GM04504 (cell line): ENCODE measurements at regions not wholly inside any gene's neighbourhood (a gene's known extent, or its start where the extent isn't known, plus 50 kb on each side); places are given as distances from the start of the nearest gene placed in this dataset.
"Not testable (repeated sequence)": the region's sequence is repeated elsewhere in the genome, so short reads cannot be mapped to it uniquely, and the experiment has no call there.

Experiments
- DNase-seq: peaks from one replicate; pipeline ENCODE4 v3.0.0-alpha.2; 2012; ENCODE audit warnings: low read depth

DNA sequence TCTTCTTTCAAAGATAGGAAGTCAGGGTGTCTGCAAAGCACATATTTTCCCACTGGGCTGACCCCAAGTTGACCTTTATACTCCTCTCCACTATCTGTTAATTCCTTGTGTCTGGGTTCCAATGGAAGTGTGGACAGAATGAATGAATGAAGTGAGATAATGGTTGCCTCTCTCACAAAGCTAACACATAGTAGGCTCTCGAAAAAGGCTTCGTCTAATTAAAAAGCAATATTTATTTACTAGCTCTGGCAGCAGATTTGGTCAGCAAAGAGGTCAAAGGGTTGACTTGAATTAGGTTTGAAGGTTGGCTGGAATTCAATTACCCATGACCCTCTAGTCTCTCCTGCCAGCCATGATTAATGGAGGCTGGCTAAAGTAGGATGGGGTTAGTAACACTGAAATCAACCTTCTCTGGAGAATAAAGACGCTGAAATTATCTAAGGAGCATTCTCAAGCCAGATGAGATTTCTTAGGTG lies 280.3 kb upstream of the KLF3 start:
- no peak for DNase-seq

DNA sequence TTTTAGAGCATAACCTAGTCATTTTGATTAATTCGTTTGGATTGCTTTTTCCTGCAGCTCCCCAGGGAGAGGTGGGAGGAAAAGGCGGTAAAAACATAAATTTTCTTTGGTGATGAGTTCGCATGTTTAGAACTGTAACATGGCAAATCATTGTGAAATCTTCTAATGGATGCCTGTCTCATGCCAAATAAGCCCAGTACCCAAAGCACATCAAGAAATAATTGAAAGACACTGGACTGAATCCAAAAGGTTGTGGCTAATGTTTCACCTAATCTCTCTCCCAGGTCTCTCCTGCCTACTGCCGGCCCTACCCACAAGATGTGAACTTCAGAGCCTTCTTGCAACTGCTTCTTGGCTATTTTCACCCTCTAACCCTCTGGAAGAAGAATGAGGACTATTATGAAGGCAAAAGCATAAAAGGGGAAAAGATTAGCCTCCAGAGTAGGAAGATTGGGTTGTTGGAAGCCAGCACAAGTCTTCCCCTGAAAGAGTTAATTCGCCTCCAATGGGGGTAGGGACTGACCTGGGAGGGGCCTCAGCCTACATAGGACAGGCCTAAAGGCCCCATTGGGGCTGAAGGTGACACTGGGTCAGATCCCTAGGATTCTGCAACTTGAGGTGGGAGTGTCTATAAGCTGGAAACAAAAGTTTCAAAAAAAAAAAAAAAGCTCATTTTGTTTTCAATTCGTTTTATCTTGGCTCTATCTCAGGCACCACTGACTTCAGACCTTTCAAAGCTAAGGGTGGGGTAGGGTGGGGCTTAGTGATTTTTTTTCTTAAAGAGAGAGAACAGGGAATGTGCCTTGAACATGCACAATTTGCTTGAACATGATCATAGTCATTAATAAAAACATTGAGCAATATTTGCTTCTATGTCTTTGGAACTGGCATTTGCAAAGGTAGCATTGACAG lies 278.6 kb upstream of the KLF3 start:
- DNase-seq = no peak

- no peak for DNase-seq
These were observed 277.9 kb upstream of the KLF3 start for GRCh38 chr4:38386005-38386551.

DNA sequence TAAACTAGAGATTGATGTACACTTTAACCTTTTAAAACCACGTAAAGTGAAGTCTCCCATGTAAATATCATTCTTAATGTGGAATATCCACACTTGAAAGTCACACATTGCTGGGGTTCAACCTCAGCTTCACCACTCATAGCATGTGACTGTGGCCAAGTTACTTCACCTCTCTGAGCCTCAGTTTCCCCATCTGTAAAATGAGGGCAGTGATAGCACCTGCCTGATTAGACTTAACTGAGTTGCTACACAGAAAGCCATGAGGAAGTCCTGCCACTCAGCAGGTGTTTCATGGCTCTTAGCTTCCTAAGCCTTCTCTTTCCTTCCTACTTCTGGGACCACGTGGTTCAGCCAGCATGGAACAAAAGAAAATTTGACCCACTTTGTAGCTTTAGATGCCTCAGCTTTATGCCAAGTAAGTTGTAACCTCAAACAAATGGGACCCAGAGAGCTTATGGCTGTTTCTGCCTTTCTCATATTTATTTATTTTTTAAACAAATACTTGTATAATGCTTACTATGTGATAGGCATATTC lies 277.3 kb upstream of the KLF3 start:
- no peak for DNase-seq

- no peak for DNase-seq
These were observed 276.7 kb upstream of the KLF3 start for GRCh38 chr4:38387348-38387747.

DNA sequence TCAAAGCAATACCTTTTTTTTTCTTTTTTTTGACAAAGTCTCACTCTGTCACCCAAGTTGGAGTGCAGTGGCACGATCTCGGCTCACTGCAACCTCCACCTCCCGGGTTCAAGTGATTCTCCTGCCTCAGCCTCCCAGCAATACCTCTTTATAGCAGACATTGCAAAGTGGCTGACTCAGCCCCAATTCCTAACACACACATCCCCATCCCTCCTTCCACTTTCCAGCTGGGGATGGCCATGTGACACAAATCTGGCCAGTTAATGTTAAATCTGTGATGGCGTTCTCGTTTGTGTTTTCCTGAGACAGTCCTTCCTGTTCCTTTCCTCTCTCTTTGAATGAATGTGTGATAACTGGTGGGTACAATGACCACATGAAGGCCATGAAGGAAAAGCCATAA lies 276.2 kb upstream of the KLF3 start:
- no peak for DNase-seq

DNA sequence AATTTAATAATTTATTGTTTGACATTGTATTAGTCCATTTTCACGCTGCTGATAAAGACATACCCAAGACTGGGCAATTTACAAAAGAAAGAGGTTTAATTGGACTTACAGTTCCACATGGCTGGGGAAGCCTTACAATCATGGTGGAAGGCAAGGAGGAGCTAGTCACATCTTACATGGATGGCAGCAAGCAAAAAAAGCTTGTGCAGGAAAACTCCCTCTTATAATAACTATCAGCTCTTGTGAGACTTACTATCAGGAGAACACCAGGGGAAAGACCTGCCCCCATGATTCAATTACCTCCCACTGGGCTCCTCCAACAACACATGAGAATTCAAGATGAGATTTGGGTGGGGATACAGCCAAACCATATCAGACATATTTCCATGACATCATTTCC lies 275.1 kb upstream of the KLF3 start:
- DNase-seq = not testable (repeated sequence)

- no peak for DNase-seq
These were observed 272.9 kb upstream of the KLF3 start for GRCh38 chr4:38390969-38391545.

DNA sequence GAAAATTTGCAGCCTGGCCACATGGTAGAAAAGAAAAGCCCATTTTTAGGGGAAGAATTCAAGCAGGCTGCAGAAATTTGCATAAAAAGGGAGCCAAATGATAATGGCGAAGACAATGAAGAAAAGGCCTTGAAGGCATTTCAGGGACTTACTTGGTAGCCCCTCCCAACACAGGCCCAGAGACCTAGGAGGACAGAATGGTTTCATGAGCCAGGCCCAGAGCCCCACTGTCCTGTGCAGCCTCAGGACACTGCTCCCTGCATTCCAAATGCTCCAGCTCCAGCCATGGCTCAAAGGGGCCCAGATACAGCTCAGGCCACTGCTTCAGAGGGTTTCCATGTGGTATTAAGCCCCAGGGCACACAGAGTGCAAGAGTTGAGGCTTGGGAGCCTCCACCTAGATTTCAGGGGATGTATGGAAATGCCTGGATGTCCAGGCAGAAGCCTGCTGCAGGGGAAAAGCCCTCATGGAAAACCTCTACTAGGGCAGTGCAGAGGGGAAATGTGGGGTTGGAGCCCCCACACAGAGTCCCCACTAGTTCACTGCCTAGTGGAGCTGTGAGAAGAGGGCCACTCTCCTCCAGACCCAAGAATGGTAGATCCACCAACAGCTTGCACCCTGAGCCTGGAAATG lies 271.7 kb upstream of the KLF3 start:
- no peak for DNase-seq

DNA sequence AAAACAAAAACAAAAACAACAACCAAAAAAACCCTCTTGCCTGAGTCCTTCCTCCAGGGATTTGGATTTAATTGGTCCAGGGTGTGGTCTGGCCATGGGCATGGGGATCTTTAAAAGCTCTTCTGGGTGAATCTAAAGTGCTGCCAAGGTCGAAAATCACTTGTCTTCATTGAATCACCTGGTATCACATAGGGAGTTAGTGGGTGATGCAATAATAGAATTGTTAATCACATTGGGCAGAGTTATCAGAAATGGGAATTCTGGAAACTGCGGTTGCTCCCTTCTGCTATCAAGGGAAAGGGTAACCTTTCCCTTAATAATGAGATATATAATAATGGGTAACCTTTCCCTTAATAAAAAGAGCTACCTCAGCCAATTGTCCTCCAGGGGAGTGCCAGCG lies 267.9 kb upstream of the KLF3 start:
- no peak for DNase-seq

- no peak for DNase-seq
These were observed 267.0 kb upstream of the KLF3 start for GRCh38 chr4:38396845-38397547.

DNA sequence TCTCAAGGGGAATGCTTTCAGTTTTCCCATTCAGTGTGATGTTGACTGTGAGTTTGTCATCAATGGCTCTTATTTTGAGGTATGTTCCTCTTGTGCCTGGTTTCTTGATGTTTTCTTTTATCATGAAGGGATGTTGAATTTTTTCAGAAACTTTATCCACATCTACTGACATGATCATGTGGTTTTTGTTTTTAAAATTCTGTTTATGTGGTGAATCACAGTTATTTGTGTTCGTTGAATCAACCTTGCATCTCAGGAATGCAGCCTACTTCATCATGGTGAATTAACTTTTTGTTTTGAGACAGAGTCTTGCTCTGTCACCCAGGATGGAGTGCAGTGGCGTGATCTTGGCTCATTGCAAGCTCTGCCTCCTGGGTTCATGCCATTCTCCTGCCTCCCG lies 263.1 kb upstream of the KLF3 start:
- no peak for DNase-seq

DNA sequence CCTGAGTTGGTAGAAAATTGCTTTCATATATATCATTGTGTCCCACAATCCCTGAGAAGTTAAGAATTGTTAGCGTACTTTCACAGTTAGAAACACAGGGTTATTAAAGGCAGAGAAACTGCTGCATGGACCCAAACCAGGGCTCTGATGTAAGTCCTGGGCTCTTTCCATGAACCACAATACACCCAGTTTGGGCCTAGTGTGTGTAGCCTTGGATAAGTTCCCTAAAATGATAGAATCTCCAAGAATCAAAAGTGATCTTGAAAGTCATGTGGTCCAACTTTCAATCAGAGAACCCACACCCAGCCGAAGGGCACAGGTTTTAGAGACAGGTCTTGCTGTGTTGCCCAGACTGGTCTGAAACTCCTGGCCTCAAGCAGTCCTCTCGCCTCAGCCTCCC lies 257.8 kb upstream of the KLF3 start:
- no peak for DNase-seq

GRCh38 chr4:38409852-38410251 lies 254.1 kb upstream of the KLF3 start:
- DNase-seq = no peak

DNA sequence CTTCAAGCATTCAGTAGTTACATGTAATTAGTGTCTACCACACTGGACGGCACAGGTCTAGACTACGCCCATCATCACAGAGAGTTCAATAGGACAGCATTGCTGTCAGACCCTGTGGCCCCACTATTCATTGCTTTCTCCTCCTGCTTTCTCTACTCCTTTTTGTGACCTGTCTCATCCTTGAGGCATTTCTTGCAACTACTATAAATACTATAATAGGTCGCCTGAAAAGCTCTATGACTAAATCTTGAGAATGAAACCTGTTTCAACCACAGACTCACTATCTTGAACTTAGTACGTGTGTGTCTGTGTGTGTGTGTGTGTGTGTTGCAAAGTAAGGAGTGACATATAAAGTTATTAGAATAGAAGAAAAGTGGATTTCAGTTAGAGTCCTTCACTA lies 252.9 kb upstream of the KLF3 start:
- no peak for DNase-seq

DNA sequence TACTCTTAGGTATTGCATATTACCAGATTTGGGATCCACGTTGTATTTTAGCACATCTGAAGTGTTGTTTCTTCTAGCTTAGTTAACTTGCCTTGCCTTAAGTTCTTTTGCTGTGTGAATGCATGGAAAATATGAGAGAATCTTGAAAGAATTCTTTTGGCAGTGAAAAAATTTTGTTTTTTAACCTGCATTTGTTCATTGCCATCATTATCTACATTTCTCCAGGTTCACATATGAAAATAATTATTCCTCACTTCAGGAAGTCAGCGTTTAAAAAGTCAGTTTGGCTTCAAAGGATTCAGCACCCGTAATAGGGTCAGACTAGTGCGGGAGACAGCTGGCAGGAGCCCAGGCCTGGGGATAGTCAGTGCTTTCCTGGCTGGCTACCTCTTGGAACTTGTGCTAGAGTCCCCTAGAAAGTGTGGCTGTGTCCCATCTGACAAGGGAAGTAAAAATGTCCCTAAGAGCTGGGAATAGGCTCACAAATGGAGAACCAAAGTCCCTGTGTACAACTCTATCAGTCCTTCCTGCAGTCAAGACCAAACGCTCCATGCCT lies 251.9 kb upstream of the KLF3 start:
- DNase-seq = no peak

DNA sequence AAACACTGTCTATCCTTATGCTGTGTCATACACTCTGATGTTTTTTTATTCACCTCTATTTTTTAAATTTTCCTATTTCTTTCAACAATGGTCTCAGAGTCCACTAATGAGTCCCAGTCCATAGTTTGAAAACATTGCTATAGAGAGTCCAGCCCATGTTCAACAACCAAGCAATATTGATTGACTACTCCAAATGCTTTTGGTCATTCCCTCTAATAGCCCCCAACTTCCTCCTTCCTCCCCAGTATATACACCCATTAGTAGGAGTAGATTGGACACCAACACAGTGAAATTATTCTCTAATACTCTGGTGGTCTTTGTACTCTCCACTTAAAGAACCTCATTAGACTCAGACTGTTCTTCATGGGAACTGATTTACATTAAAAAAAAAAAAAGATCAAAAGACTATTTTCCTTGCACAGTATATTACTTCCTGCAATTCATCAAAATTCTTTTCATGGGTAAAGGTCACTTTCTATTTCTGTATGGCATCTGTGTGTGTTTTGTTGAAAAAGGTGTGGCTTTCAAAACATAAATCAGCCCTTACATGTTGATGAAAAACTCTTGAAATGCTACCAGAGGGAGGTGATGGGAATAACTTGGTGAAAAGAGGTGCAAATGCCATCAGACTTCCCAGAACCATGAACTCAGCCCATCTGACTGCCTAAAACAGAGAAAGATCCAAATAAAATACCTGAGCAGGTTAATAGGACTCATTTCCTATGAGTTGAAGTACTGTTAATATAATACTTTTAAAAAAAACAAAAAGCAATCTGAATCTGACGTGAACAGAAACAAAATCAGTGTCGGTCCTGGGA lies 250.3 kb upstream of the KLF3 start:
- no peak for DNase-seq

- DNase-seq = no peak
These were observed 249.6 kb upstream of the KLF3 start for GRCh38 chr4:38414410-38414809.

GRCh38 chr4:38415682-38416081 lies 248.3 kb upstream of the KLF3 start:
- no peak for DNase-seq

DNA sequence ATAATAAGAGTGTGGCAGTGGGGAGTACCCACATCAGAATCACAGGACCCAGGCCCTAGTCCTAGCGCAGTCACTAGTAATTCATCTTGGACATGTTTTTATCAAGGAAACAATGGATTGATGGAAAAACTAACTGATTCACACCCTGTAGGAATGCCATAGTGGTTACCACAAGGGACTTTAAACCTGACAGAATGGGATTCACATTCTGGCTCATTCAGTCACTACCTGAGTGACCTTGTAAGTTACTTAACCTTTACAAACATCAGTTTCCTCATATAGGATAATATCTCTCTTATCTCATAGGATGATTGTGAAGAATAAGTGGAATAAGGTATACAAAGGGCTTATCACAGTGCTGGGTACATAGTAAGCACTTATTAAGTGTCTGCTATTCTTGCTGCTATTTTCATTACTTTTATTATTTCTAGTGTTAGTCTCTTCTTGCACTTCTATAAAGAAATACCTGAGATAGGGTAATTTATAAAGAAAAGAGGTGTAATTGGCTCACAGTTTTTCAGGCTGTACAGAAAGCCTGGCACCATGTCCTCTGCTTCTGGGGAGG lies 247.5 kb upstream of the KLF3 start:
- no peak for DNase-seq
